OCI-LY7 (cell line): ENCODE measurements at regions not wholly inside any gene's neighbourhood (a gene's known extent, or its start where the extent isn't known, plus 50 kb on each side); places are given as distances from the start of the nearest gene placed in this dataset.

Source experiments
- BruUV-seq: library from RNA; stranded (reverse); fragments of 400-500 nt; replicated peaks from 2 replicates; lab custom pipeline; 2021; lab: Mats Ljungman, UMichigan
- CTCF ChIA-PET: fragments of 300-600 bp; sonication (Branson Sonifier 250); formaldehyde crosslinking; loops from one replicate; lab custom pipeline; 2022; ENCODE audit warnings: antibody characterized with exemption; ENCODE audit not compliant: unreplicated experiment; lab: Charles Lee
- POLR2A ChIA-PET: fragments of 300-600 bp; sonication (Branson Sonifier 250); formaldehyde crosslinking; loops from one replicate; lab custom pipeline; 2022; ENCODE audit warnings: antibody characterized with exemption; lab: Charles Lee
- DNase-seq: peaks from one replicate; pipeline ENCODE4 v3.0.0-alpha.2; 2015; ENCODE audit warnings: low spot score
- H2AFZ ChIP-seq: fragments of 200-600 bp; sonication (generic), shearing (Covaris generic); 2 replicates; pipeline ENCODE4 v1.6.1; 2014; ENCODE audit warnings: mild to moderate bottlenecking, antibody characterized with exemption, low read length, moderate library complexity
- H3K27ac ChIP-seq: fragments of 200-600 bp; sonication (generic); 2 replicates; pipeline ENCODE4 v1.5.1; 2014; ENCODE audit warnings: mixed run types, low read depth, mild to moderate bottlenecking, moderate library complexity, low read length, inconsistent platforms; ENCODE audit not compliant: poor library complexity, severe bottlenecking
- H3K36me3 ChIP-seq: fragments of 200-600 bp; sonication (generic); 2 replicates; pipeline ENCODE4 v1.6.1; 2014; ENCODE audit warnings: mild to moderate bottlenecking, antibody characterized with exemption, low read length, moderate library complexity, mixed read lengths; ENCODE audit not compliant: insufficient read depth
- H3K4me1 ChIP-seq: fragments of 200-600 bp; sonication (generic); 2 replicates; pipeline ENCODE4 v1.5.1; 2014; ENCODE audit warnings: mild to moderate bottlenecking, low read length; ENCODE audit not compliant: insufficient read depth, poor library complexity, severe bottlenecking
- H3K4me2 ChIP-seq: fragments of 200-600 bp; sonication (generic); 2 replicates; pipeline ENCODE4 v1.6.1; 2014; ENCODE audit warnings: mild to moderate bottlenecking, low read length
- H3K4me3 ChIP-seq: fragments of 200-600 bp; sonication (generic); 2 replicates; pipeline ENCODE4 v1.5.1; 2014; ENCODE audit warnings: mild to moderate bottlenecking, low read depth, low read length; ENCODE audit not compliant: poor library complexity, severe bottlenecking
- H3K79me2 ChIP-seq: fragments of 200-600 bp; sonication (generic); 2 replicates; pipeline ENCODE4 v1.6.1; 2016; ENCODE audit warnings: low read depth, mild to moderate bottlenecking, low read length, moderate library complexity, mixed read lengths; ENCODE audit not compliant: insufficient read depth
- H3K9me2 ChIP-seq: fragments of 200-600 bp; sonication (generic); 2 replicates; pipeline ENCODE4 v1.6.1; 2016; ENCODE audit warnings: mild to moderate bottlenecking, low read length, mixed read lengths; ENCODE audit not compliant: insufficient read depth
- H3K9me3 ChIP-seq: fragments of 200-600 bp; sonication (generic); 2 replicates; pipeline ENCODE4 v1.6.1; 2014; ENCODE audit warnings: mild to moderate bottlenecking, mixed run types, low read length, mixed read lengths
- H4K20me1 ChIP-seq: fragments of 200-600 bp; sonication (generic); 2 replicates; pipeline ENCODE4 v1.6.1; 2014; ENCODE audit warnings: mild to moderate bottlenecking, antibody characterized with exemption, low read length, moderate library complexity, mixed read lengths; ENCODE audit not compliant: insufficient read depth
- EZH2phosphoT487 ChIP-seq: fragments of 200-600 bp; sonication (generic); IDR thresholded peaks from 2 replicates; pipeline ENCODE4 v1.6.1; 2018; ENCODE audit warnings: low read depth, borderline replicate concordance, mild to moderate bottlenecking, mixed run types, antibody characterized with exemption, low read length, moderate library complexity, mixed read lengths
- intact Hi-C: fragments of 100-400 bp; cut with micrococcal nuclease; formaldehyde crosslinking; loops from one replicate; pipeline ENCODE4 v1.10.0; 2022; ENCODE audit not compliant: unreplicated experiment
- TF ChIP-seq, protein P1 (sequence below): fragments of 200-600 bp; sonication (generic); conservative IDR thresholded peaks from 2 replicates; pipeline ENCODE4 v1.5.1; 2014; ENCODE audit warnings: mild to moderate bottlenecking, antibody characterized with exemption, low read length, moderate library complexity, mixed read lengths

DNA sequence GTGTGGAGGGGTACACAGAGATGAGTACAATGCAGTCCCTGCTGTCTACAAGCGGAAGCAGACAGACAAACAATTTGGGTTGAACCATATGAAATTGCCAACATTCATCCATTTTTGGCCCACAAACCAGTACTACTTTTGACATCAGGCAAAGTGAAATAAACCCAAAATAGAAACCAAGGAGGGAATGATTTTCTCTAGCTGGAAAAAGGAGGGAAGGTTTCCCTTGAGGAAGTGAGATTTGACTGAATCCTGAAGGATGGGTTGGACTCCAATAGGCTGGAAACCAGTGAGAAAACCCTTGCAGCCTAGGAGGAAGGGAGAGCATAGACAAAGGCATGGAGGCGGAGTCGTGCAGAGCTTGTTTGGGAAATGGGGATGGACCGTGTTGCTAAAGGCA lies 63.5 kb upstream of the PJA1 start:
- H3K9me2 ChIP-seq = no peaks in the 10 kb centered on the region
- TF ChIP-seq EZH2phosphoT487 = no peak
- TF ChIP-seq, protein P1, sequence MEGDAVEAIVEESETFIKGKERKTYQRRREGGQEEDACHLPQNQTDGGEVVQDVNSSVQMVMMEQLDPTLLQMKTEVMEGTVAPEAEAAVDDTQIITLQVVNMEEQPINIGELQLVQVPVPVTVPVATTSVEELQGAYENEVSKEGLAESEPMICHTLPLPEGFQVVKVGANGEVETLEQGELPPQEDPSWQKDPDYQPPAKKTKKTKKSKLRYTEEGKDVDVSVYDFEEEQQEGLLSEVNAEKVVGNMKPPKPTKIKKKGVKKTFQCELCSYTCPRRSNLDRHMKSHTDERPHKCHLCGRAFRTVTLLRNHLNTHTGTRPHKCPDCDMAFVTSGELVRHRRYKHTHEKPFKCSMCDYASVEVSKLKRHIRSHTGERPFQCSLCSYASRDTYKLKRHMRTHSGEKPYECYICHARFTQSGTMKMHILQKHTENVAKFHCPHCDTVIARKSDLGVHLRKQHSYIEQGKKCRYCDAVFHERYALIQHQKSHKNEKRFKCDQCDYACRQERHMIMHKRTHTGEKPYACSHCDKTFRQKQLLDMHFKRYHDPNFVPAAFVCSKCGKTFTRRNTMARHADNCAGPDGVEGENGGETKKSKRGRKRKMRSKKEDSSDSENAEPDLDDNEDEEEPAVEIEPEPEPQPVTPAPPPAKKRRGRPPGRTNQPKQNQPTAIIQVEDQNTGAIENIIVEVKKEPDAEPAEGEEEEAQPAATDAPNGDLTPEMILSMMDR = no peak
- H2AFZ ChIP-seq = no peak overlapping the region
- H3K4me2 ChIP-seq = no peak overlapping the region
- H3K36me3 ChIP-seq = no peaks in the 10 kb centered on the region
- ChIA-PET CTCF (no interaction called here), POLR2A (no interaction called here)
- no TSS peak for BruUV-seq
- DNase-seq = no peak
- no peaks in the 10 kb centered on the region for H3K79me2 ChIP-seq
- H3K4me3 ChIP-seq = no peak overlapping the region
- intact Hi-C loops = no loop called here
- no peaks in the 10 kb centered on the region for H3K4me1 ChIP-seq
- H3K27ac ChIP-seq = no peak overlapping the region
- no peaks in the 10 kb centered on the region for H3K9me3 ChIP-seq
- no peaks in the 10 kb centered on the region for H4K20me1 ChIP-seq

DNA sequence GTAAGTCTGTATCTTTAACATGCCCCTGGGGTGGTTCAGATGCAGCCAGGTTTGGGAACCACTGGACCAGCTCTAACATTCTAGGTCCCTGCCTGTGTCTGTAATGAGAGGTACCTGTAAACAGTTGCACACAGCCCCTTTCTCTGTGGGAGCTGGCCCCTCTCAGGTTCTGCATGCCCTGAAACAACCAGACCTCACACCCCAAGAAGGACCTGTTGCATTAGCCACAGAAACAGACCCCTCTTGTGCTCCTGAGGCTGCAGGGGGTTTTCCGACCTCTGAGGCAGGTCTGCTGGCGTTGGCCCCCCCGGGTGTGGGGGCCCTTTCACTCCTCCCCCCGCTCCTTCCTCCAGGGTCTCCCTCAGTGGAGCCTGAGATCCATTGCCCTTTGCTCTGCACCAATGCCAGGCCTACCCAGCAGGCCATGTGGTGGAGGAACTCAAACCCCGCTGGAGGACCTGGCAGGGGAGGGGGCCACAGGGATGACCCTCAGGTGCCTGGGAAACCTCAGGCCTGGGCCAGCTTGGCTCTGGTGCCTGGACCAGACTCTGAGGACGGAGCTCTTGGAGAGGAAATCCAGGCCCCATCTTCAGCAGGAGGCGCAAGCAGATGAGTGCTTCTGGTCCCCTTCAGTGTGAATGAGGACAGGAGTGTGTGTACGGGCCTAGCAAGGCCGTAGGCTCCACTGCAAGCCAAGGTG lies 61.4 kb upstream of the PJA1 start:
- Histone ChIP-seq H2AFZ (no peak overlapping the region), H3K4me2 (no peak overlapping the region), H3K9me2 (no peaks in the 10 kb centered on the region), H3K36me3 (no peaks in the 10 kb centered on the region), H3K4me1 (no peaks in the 10 kb centered on the region), H3K27ac (no peak overlapping the region), H3K9me3 (no peaks in the 10 kb centered on the region), H3K4me3 (no peak overlapping the region), H3K79me2 (no peaks in the 10 kb centered on the region), H4K20me1 (no peaks in the 10 kb centered on the region)
- no peak for DNase-seq
- CTCF ChIA-PET = no interaction called here
- intact Hi-C loops = no loop called here
- no peak for TF ChIP-seq EZH2phosphoT487
- TF ChIP-seq, protein P1 = no peak
- no TSS peak for BruUV-seq
- POLR2A ChIA-PET = no interaction called here
